Activated T-helper 1 cell treated with anti-CD3 and anti-CD28 coated beads, Interleukin-12 subunit alpha, Interleukin-12 subunit beta, Interleukin-2, Interleukin-4 antibody, amounts not matched to agents 30 ng/mL and 10 ng/mL and 1 ng/mL, durations not matched to agents 14 hours and 24 hours and 36 hours (primary cell): ENCODE measurements at regions not wholly inside any gene's neighbourhood (a gene's known extent, or its start where the extent isn't known, plus 50 kb on each side); places are given as distances from the start of the nearest gene placed in this dataset.
"Not testable (repeated sequence)": the region's sequence is repeated elsewhere in the genome, so short reads cannot be mapped to it uniquely, and the experiment has no call there.

Source experiments
- DNase-seq: peaks from one replicate; pipeline ENCODE4 v3.0.0; 2021; ENCODE audit warnings: low spot score
- H3K27ac Mint-ChIP-seq: one replicate; pipeline ENCODE4 v1.8.0; 2021; ENCODE audit warnings: mild to moderate bottlenecking, mixed read lengths
- H3K27me3 Mint-ChIP-seq: one replicate; pipeline ENCODE4 v1.8.0; 2022; ENCODE audit warnings: mild to moderate bottlenecking, moderate library complexity, mixed read lengths; ENCODE audit not compliant: insufficient read depth
- H3K36me3 Mint-ChIP-seq: one replicate; pipeline ENCODE4 v1.8.0; 2021; ENCODE audit warnings: low read depth, mixed read lengths
- H3K4me1 Mint-ChIP-seq: one replicate; pipeline ENCODE4 v1.8.0; 2021; ENCODE audit warnings: low read depth, mixed read lengths
- H3K4me3 Mint-ChIP-seq: one replicate; pipeline ENCODE4 v1.8.0; 2021; ENCODE audit warnings: mild to moderate bottlenecking, moderate library complexity, mixed read lengths
- H3K9me3 Mint-ChIP-seq: one replicate; pipeline ENCODE4 v1.8.0; 2021; ENCODE audit warnings: mixed read lengths
- intact Hi-C: fragments of 100-400 bp; cut with micrococcal nuclease; formaldehyde crosslinking; loops from one replicate; pipeline ENCODE4 v1.15.1; 2024

DNA sequence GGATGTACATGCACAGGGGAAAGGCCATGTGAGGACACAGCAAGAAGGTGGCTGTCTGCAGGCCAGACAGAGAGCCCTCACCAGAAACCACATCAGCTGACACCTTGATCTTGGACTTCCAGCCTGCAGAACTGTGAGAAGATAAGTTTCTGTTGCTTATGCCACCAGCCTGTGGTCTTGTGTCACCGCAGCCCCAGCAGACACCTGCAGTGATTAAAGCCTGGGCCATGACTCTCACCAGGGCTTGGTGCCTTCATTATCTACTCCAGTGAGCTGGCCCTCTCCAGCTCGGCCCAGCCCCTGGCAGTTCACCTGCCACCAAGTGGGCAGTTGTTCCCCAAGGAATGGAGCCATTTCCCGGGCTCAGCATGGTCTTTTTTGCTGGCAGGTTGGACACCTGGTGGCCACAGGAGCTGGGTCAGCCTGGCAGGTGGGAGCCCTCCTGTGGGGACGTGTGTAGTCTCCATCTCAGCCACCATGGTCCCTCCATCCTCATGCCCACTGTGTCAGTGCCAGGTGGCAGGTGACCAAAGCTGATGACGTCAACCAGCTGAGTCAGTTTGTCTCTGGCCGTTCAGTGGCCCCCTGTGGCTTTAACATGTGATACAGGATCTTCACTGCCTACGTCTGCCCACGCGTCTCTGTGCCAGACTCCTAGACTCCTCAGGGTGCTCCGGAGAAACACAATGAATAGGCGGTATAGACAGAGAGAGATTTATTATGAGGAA is 99.9 kb upstream of the PPP1R26 start:
- Mint-ChIP-seq H3K27me3 (no peaks in the 10 kb centered on the region), H3K9me3 (no peaks in the 10 kb centered on the region), H3K36me3 (no peaks in the 10 kb centered on the region), H3K4me1 (no peaks in the 10 kb centered on the region), H3K27ac (no peak overlapping the region), H3K4me3 (no peak overlapping the region)
- DNase-seq: no peak
- intact Hi-C loops: no loop called here

DNA sequence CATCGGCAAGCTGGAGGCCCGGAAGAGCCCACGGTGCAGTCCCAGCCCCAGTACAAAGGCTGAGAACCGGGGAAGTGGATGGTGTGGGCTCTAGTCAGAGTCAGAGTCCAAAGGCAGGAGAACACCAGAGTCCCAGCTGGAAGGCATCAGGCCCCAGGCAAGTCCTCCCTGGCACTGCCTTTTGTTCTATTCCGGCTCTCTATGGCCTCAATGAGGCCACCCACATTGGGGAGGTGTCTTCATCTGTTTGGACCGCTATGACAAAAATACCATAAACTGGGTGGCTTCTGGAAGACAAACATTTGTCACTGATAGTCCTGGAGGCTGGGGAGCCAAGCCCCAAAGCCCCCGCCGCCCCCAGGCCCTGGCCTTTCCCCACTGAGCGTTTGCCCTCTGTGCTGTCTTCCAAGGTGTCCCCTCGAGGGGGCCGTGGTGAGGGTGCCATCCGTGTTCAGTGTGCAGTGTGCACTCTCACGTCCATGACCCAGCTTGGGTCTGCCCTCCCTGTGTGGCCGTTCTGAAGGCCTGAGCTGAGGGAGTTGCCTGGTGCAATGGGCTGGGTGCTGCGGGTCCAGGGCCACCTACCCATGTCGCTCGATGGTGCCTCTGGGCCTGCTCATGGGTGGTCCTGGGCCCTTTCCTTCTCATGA is 99.1 kb upstream of the PPP1R26 start:
- H3K36me3 Mint-ChIP-seq: no peaks in the 10 kb centered on the region
- no peak for DNase-seq
- no peaks in the 10 kb centered on the region for H3K9me3 Mint-ChIP-seq
- H3K4me1 Mint-ChIP-seq: no peaks in the 10 kb centered on the region
- H3K27me3 Mint-ChIP-seq: no peaks in the 10 kb centered on the region
- no peak overlapping the region for H3K4me3 Mint-ChIP-seq
- intact Hi-C loops: no loop called here
- no peak overlapping the region for H3K27ac Mint-ChIP-seq

DNA sequence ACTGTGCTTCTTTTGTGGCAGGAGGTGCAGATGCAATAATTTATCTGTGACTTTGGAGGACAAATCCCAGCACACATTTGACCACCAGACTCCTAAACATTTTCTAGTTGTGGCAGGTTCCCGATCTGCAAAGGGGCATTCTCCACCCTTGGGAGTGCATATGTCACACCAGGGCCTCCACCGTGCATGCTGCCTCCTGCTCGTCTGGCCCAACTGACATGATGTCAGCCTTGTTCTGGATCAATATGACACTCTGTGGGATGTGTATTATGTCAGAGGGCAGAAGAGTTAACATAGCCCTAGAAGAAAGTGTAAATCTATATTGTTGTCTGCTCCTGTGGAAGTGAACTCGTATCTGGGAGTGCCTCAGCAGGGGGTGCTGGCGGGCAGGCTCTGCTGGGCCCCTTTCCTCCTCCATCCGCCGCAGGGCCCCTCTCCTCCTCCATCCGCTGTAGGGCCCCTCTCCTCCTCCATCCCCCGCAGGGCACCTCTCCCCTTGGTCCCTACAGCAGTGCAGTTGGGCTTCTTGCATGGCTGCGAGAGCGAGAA is 97.7 kb upstream of the PPP1R26 start:
- intact Hi-C loops: no loop called here
- Mint-ChIP-seq H3K9me3 (no peaks in the 10 kb centered on the region), H3K27me3 (no peaks in the 10 kb centered on the region), H3K36me3 (no peaks in the 10 kb centered on the region), H3K4me1 (no peaks in the 10 kb centered on the region), H3K27ac (no peak overlapping the region), H3K4me3 (no peak overlapping the region)
- DNase-seq: no peak

DNA sequence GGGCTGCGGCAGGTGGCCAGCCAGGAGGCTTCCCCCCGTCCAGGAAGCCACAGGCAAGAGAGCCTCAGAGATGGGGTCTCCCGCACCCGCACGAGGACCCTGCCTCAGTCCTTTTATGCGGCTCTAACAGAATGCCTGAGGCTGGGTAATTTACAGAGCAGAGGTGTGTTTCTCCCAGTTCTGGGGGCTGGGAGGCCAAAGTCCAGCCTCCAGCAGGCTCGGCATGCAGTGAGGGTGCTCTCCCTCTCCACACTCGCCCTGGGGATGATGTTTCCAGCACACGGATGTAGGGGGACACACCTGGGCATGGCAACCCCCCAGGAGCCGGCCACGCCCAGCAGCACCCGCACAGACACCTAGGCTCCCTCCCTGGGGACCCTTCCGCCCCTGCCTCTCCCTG is 95.4 kb upstream of the PPP1R26 start:
- intact Hi-C loops: no loop called here
- H3K4me3 Mint-ChIP-seq: no peak overlapping the region
- no peaks in the 10 kb centered on the region for H3K27me3 Mint-ChIP-seq
- H3K27ac Mint-ChIP-seq: no peak overlapping the region
- H3K36me3 Mint-ChIP-seq: no peaks in the 10 kb centered on the region
- no peak for DNase-seq
- H3K9me3 Mint-ChIP-seq: no peaks in the 10 kb centered on the region
- no peaks in the 10 kb centered on the region for H3K4me1 Mint-ChIP-seq

DNA sequence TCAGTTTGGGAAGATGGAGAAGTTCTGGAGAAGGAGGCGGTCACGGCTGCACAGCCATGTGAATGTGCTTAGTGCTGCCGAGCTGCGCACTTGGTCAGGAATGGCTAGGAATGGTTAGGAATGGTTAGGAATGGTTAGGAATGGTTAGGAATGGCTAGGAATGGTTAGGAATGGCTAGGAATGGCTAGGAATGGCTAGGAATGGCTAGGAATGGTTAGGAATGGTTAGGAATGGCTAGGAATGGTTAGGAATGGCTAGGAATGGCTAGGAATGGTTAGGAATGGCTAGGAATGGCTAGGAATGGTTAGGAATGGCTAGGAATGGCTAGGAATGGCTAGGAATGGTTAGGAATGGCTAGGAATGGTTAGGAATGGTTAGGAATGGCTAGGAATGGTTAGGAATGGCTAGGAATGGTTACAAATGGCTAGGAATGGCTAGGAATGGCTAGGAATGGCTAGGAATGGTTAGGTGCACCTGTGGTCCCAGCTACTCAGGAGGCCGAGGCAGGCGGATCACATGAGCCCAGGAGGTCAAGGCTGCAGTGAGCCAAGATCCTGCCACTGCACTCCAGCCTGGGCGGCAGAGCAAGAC is 94.7 kb upstream of the PPP1R26 start:
- H3K27me3 Mint-ChIP-seq, H3K4me3 Mint-ChIP-seq, H3K4me1 Mint-ChIP-seq, intact Hi-C loops, H3K27ac Mint-ChIP-seq, DNase-seq, H3K9me3 Mint-ChIP-seq, H3K36me3 Mint-ChIP-seq: not testable (repeated sequence)

DNA sequence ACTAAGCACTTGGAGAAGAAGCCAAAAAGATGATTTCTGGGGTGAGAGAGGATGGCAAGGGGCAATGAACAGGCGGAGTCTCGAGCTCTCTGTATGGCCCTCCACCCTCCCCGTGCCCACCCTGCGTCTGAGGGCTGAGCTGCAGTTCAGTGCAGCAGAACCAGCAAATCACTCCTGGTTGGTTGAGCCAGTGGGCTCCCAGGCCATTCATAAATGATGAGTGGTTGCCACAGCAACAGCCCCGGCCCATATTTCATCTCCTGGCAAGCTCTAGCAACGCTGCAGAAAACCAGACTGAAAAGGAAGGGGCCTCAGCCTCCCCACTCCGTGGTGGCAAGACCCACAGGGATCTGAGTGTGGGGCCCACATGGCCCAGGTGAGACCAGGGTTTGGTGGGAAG is 93.8 kb upstream of the PPP1R26 start:
- Mint-ChIP-seq H3K4me1 (no peaks in the 10 kb centered on the region), H3K27me3 (no peaks in the 10 kb centered on the region), H3K9me3 (no peaks in the 10 kb centered on the region), H3K4me3 (no peak overlapping the region), H3K27ac (no peak overlapping the region), H3K36me3 (no peaks in the 10 kb centered on the region)
- DNase-seq: no peak
- intact Hi-C loops: no loop called here

DNA sequence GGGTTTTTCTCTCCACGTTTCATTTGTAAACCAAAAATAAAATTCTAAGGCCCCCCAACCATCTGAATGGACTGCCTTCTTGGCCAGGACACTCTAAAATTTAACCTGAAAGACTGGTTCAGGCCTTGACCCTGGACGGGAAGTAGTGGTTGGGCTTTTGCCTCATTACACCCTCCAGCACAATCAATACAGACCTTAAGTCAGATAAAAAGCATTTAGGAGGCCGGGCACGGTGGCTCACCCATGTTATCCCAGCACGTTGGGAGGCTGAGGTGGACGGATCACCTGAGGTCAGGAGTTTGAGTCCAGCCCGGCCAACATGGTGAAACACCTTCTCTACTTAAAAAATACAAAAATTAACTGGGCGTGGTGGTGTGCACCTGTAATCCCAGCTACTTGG is 91.6 kb upstream of the PPP1R26 start:
- no peak for DNase-seq
- intact Hi-C loops: no loop called here
- Mint-ChIP-seq H3K36me3 (no peaks in the 10 kb centered on the region), H3K27ac (no peak overlapping the region), H3K4me1 (no peaks in the 10 kb centered on the region), H3K27me3 (no peaks in the 10 kb centered on the region), H3K4me3 (no peak overlapping the region), H3K9me3 (no peaks in the 10 kb centered on the region)

DNA sequence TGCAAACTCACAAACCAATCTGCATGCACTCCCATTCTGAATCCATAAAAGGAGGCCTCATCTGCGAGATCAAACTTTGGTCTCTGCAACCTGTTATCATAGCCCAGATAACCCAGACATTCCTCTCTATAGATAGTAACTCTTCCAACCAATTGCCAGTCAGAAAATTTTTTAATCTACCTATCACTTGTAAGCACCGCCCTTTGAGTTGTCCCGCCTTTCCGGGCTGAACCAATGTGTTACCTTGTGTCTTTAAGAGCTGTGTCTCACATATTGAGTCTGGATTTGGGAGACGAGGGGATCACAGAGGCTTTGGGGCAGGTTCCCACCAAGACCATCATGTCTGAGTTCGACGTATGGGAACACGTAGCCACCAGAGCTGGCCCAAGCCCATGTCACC is 91.1 kb upstream of the PPP1R26 start:
- Mint-ChIP-seq H3K27me3 (no peaks in the 10 kb centered on the region), H3K36me3 (no peaks in the 10 kb centered on the region), H3K4me1 (no peaks in the 10 kb centered on the region), H3K4me3 (no peak overlapping the region), H3K27ac (no peak overlapping the region), H3K9me3 (no peaks in the 10 kb centered on the region)
- no peak for DNase-seq
- intact Hi-C loops: no loop called here

DNA sequence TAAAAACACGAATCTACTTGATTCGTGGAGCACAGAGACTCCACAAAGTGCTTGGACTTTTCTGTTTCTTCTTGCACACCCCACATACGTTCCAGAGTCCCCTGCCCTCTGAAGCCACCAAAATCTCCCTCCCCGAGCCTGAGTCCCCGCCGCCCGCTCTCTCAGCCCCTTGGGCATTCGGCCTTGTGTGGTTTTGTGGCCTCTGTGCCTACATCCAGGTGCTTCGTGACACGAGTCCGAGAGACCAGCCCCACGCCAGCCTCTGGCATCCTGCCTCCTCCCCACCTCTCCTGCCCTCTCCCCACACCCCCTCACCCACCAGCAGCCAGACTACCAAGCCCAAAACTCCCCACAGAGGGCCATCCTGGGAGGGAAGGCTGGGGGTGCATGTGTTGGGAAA is 87.8 kb upstream of the PPP1R26 start:
- no peak overlapping the region for H3K4me3 Mint-ChIP-seq
- intact Hi-C loops: no loop called here
- H3K27me3 Mint-ChIP-seq: no peaks in the 10 kb centered on the region
- DNase-seq: no peak
- no peaks in the 10 kb centered on the region for H3K9me3 Mint-ChIP-seq
- H3K36me3 Mint-ChIP-seq: no peaks in the 10 kb centered on the region
- H3K4me1 Mint-ChIP-seq: no peaks in the 10 kb centered on the region
- H3K27ac Mint-ChIP-seq: no peak overlapping the region

DNA sequence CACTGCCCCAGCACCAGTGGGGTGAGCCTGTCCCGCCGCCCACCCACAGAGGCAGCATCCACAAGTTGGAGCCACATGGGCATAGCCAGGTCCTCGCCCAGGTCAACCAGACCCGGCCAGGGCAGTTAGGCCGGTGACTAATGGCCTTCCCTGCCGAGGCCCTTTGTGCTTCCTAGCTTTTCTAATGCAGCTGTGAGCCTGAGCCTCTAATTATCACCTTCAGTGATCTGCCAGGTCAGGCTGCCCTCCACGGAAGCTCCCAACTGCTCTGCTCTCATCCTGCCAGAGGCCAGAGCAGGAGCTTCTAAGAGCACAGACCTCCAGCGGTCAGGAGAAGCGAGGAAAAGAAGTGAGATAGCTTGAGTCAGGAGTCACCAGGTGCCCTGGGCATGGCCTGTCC is 87.1 kb upstream of the PPP1R26 start:
- intact Hi-C loops: no loop called here
- Mint-ChIP-seq H3K27ac (no peak overlapping the region), H3K9me3 (no peaks in the 10 kb centered on the region), H3K36me3 (no peaks in the 10 kb centered on the region), H3K27me3 (no peaks in the 10 kb centered on the region), H3K4me1 (no peaks in the 10 kb centered on the region), H3K4me3 (no peak overlapping the region)
- no peak for DNase-seq

DNA sequence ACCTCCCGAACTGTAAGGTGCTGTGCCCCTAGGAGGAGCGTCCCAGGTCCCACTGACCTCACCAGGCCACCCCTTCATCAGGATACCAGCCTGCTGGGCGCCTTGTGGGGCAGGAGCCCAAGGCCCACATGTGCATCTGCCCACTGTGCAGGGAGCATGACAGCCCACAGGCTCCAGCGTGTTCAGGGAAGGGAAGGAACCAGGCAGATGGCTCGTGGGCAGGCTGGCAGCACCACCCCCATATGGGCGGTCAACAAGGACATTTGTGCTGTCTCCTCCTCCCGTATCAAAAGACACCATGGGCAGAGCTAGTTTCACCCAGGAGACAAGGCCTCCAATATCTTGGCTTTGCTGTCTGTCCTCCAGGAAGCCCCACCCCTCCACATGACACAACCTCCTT is 85.5 kb upstream of the PPP1R26 start:
- Mint-ChIP-seq H3K4me1 (no peaks in the 10 kb centered on the region), H3K27ac (no peak overlapping the region), H3K9me3 (no peaks in the 10 kb centered on the region), H3K36me3 (no peaks in the 10 kb centered on the region), H3K4me3 (no peak overlapping the region), H3K27me3 (no peaks in the 10 kb centered on the region)
- intact Hi-C loops: no loop called here
- DNase-seq: no peak

DNA sequence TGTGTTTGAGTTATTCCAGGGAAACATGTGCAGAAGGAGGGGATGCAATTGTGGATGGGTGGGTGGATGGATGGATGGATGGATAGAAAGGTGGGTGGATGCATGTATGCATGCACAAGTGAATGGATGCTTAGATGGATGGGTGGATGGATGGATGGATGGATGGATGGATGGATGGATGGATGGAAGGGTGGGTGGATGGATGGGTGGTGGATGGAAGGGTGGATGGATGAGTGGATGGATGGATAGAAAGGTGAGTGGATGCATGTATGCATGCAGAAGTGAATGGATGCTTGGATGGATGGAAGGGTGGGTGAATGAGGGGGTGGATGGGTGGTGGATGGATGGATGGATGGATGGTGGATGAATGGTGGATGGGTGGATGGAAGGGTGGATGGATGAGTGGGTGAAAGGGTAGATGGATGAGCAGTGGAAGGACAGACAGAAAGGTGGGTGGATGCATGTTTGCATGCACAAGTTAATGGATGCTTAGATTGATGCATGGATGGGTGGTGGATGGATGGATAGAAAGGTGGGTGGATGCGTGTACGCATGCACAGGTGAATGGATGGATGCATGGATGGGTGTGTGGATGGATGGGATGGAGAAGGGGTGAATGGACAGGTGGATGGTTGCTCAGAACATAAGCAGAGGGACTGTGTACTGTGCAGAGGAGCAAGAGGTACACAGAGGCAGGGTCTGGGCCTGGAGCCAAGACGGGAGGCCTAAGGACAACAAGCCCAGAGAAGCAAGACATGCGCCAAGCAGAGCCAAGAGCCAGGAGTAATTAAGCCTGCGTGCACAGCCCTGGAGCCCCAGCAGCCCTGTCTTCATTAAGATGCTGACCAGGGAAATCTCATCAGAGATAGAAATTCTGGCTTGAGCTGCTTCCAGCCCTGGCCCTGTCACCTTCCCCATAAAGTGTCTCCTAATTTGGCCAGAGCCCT is 84.6 kb upstream of the PPP1R26 start:
- H3K4me3 Mint-ChIP-seq: no peak overlapping the region
- no peak overlapping the region for H3K27ac Mint-ChIP-seq
- intact Hi-C loops: no loop called here
- DNase-seq: no peak
- no peaks in the 10 kb centered on the region for H3K27me3 Mint-ChIP-seq
- H3K36me3 Mint-ChIP-seq: no peaks in the 10 kb centered on the region
- H3K9me3 Mint-ChIP-seq: no peaks in the 10 kb centered on the region
- H3K4me1 Mint-ChIP-seq: no peaks in the 10 kb centered on the region

DNA sequence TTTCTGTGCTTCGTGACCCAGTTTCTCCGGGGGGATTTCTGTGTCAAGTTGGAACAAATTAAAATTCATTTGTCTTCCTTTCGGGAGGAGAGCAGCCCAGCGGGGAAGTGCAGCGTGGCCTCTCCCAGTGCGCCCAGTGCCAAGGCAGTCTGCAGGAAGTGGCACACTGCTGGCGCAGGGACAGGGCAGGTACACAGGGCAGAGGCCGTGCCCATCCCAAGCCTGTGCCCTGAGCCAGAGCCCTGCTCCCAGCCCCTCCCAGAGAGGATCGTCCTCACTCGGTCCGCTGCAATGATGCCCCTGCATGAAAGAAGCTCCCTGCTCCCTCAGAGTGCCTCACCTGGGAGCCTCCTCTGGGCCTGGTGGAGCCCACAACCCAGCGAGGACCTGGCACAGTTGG is 82.4 kb upstream of the PPP1R26 start:
- Mint-ChIP-seq H3K36me3 (no peaks in the 10 kb centered on the region), H3K4me1 (no peaks in the 10 kb centered on the region), H3K27me3 (no peaks in the 10 kb centered on the region), H3K9me3 (no peaks in the 10 kb centered on the region), H3K4me3 (no peak overlapping the region), H3K27ac (no peak overlapping the region)
- intact Hi-C loops: no loop called here
- no peak for DNase-seq
